NAMALWA (cell line): ENCODE measurements at regions not wholly inside any gene's neighbourhood (a gene's known extent, or its start where the extent isn't known, plus 50 kb on each side); places are given as distances from the start of the nearest gene placed in this dataset.
"Not testable (repeated sequence)": the region's sequence is repeated elsewhere in the genome, so short reads cannot be mapped to it uniquely, and the experiment has no call there.

Experiments
- DNase-seq: peaks from one replicate; pipeline ENCODE4 v3.0.0-alpha.2; 2015; ENCODE audit warnings: low spot score

DNA sequence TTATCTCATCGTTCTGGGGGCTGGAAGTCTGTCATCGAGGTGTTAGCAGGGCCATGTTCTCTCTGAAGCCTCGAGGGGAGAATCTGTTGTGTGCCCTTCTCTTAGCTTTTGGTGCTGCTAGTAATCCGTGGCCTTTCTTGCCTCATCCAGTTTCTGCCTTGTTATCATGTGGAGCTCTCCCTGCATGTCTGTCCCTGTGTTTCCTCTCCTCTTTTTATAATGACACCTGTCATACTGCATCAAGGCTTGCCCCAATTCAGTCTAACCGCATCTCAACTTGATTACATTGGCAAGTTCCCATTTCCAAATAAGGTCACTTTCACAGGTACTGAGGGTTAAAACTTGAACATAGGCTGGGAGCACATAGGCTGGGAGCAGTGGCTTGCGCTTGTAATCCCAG, 82.6 kb upstream of the CNIH3 start:
- no peak for DNase-seq

- no peak for DNase-seq
These were observed 81.4 kb upstream of the CNIH3 start for GRCh38 chr1:224534731-224535130.

- no peak for DNase-seq
These were observed 80.5 kb upstream of the CNIH3 start for GRCh38 chr1:224535641-224536040.

GRCh38 chr1:224539971-224540370, 76.1 kb upstream of the CNIH3 start:
- DNase-seq, result no peak

DNA sequence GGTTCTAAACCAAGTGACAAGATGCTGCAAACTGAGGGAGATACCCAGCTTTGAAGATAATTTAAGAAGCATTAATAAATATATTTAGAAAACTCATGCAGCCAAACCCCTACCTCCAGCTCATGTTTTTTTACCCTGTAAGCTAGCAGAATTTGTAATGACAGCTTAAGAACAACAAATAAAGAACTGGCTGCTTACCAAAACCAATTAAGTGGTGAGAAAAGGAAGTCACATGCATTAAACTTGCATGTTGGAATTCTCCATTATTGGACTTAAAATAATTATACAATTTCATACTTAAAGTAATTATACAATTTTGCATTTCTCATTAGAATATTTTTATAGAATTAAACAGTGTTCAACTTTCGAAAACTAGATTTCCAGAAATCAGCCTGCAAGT, 75.6 kb upstream of the CNIH3 start:
- no peak for DNase-seq

- no peak for DNase-seq
These were observed 74.9 kb upstream of the CNIH3 start for GRCh38 chr1:224541072-224541790.

GRCh38 chr1:224541901-224542630, 74.1 kb upstream of the CNIH3 start:
- no peak for DNase-seq

DNA sequence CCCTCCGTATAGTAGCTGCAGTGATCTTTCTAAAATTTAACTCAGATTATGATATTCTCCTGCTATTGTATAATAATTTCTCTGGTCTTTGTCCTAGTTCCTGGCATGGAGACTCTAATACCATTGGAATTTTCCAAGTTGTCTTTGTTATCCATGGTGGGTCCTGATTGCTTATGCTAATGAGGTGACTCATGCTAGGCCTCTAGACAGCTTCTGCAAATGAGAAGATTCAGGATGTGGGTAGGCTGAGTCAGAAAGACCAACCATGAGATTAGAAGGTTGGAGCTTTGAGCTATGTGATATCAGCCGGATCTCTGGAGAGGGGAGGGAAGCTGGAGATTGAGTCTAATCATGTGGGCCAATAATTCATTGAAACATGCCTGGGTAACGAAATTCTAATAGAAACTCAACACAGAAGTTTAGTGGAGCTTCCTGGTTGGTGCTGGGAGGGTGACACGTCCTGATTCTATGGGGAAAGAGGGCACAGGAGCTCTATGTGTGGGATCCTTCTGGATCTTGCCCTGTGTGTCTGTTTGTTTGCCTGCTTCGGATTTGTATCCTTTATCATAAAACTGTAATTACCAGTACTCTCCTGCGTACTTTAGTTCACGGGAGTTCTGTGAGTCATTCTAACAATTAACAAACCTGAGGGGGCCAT, 73.2 kb upstream of the CNIH3 start:
- no peak for DNase-seq

DNA sequence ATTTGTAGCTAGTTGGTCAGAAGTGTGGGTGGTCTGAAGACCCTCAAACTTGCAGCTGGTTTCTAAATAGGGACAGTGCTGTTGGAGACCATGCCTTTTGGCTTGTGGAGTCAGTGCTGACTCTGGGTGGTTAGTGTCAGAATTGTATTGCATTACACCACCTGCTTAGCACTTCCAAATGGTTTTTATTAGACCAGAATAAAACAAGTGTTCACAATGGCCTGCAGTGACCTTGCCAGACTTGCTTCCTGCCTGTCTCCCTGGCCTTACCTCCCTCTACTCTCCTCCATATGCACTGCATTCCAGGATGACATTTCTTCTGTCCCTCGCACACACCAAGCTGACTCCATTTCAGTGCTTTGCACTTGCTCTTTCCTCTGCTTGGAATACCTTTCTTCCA, 72.7 kb upstream of the CNIH3 start:
- DNase-seq, result no peak

DNA sequence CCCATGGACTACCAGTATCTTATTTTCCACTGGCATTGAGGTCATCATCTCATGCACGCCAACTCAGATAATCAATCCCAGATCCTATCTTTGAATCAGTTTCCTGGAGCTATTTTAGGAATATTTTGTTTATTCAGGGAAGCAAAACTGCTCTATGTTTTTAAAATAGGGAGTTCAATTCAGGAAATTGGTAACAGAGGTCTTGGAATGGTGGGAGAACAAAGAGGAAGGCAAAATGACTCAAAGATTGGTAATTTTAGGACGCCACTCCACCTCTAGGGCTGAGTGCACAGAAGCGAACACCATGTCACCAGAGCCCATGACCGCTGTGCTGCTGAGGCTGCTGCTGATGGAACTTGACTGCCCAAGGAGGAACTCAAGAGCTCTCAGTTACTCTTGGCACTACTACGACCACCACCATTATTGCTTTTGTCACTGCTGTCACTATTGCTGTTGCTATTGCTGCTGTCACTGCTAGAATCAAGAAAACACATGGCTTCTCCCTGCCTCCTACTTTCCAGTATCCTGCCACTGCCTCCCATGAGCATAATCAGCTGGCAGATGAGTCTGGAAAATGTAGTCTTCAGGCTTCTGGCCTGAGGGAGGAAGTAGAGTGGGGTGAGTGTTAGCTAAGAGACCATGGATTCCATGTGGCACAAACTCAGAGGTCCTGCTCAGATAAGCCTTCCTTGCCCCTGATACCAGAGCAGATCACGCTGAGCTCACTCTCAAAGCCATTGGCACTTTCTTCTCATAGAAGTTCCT, 71.6 kb upstream of the CNIH3 start:
- no peak for DNase-seq

DNA sequence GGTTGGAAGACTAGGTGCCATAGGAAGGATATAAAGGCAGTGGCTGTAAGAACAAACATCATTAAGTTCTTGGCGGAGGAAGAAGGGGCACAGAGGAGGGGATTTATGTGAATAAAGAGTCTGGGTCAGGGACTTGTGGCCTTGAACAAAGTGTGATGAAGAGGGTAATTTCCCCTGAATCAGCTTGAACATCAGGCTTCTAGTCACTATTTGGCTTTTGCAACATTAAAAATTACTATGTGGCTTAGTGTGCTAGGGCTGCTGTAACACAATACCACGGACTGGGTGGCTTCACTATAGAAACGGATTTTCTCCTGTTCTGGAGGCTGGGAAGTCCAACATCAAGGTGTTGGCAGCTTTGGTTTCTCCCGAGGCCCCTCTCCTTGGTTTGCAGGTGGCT, 70.5 kb upstream of the CNIH3 start:
- no peak for DNase-seq

DNA sequence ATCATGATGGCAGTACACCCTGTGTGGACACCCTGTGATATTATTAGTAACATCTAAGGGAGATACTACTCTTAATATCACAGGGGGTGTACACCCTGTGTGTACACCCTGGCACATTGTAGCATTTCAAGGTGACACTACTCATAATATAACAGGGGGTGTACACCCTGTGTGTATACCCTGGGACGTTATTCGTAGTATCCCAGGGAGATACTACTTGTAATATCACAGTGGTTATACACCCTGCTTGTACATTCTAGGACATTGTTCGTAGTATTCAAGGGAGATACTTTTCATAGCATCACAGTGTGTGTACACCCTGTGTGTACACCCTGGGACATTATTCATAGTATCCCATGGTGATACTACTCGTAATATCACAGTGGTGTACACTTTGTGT, 67.4 kb upstream of the CNIH3 start:
- DNase-seq, result no peak

DNA sequence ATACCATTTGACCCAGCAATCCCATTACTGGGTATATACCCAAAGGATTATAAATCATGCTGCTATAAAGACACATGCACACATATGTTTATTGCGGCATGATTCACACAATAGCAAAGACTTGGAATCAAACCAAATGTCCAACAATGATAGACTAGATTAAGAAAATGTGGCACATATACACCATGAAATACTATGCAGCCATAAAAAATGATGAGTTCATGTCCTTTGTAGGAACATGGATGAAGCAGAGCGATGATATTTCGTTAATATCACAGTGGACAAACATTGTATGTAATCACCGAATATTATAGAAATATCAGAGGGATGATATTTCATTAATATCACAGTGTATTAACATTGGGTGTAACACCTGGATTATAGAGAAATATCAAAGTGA, 64.9 kb upstream of the CNIH3 start:
- not testable (repeated sequence) for DNase-seq

DNA sequence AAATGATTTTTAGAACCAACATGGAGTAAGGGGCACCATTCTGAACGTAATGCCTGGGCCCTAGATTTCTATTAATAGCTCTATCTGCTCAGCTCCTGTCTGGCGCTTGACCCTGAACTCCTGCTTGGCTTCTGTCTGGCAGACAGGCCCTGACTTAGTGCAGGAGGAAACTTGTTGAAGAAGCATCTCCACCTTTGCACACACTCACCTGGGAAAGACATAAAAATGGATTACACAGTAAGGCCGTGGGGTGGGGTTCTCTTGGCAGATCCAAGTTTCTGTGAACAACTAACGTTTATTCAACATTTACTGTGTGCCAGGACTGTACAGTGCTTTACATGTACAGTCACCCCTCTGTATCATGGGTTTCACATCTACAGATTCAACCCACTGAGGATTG, 62.1 kb upstream of the CNIH3 start:
- no peak for DNase-seq

DNA sequence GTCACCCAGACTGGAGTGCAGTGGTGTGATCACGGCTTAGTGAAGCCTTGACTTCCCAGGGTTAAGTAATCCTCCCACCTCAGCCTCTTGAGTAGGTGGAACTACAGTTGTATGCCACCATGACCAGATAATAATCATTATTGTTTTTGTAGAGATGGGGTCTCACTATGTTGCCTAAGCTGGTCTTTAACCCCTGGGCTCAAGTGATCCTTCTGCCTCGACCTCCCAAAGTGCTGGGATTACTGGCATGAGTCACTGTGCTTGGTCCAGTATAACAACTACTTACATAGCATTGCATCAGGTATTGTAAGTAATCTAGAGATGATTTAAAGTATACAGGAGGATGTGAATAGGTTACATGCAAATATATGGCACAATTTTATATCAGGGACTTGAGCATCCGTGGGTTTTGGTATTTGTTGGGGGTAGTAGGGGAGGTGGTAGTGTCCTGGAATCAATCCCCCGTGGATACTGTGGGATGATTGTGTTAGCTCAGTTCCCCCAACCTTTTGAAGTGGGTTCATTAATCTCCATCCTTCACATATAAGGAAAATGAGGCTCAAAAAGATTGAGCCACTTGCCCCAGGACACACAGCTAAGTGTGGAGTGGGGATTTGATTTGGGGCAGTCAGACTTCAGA, 61.4 kb upstream of the CNIH3 start:
- DNase-seq, result no peak

DNA sequence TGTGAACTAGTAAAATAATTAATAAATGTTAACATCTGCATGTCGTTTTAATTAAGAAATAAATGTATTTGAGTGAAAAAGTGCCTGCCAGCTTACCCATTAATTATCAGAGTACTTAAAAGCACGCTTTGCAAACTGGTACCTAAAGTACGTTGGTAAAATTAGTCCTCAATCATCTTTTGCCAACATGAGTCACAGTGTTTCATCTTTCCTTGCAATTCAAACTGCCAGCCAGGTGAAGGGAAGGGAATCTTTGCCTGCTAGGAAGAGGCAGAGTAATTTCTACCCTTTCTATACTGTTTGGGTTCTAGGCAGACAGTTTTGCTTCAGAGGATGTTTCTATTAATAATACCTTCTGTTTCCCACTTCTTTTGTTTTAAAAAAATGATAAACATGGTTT, 57.2 kb upstream of the CNIH3 start:
- no peak for DNase-seq

- no peak for DNase-seq
These were observed 56.0 kb upstream of the CNIH3 start for GRCh38 chr1:224559981-224560728.

- not testable (repeated sequence) for DNase-seq
These were observed 53.2 kb upstream of the CNIH3 start for GRCh38 chr1:224562881-224563280.

DNA sequence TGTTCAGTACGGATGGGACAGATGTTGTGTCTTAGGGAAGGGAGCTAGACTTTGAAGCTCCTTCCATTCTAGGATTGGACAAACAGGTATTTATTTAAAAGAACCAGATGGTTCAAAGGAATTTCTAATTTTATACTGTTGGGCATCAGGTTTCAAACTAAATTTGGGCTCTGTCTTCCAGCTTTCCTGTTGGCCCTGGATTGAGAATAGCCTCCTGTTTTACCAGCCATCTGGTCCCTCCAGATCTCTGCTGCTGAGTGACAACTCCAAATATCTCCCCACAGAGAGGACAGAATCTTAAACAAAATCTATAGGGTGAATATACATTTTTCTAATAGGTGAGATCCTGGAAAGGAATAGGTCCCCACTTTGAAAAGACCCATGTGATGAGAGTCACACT, 52.5 kb upstream of the CNIH3 start:
- DNase-seq, result no peak

DNA sequence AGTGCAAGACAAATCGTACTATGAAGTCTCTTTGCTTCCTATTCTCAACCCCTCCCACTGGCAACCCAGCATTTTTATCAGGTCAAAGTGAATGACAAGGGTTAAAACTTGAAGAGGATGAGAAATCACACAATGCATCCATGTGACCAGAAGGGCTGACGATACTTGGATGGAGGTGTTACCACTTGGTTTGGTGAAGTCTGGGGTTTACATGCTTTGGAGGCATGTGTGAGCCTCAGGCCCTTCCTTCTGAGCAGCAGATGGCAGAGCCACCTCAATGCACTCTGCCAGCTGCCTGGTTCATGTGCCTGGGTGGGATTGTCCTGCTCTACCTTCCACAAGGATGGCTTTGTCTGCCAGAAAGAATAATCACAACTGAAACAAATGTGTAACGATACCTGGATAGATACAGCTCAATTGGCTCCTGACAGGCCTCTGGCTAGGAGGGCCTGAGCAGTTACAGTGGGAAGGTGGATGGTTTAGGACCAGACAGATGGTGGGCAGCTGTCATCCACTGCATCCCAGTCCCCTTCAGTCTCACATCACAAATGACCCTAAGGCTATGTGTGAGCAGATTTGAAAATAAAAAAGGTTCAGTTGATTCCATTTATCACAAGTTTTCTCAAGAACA, 51.5 kb upstream of the CNIH3 start:
- DNase-seq, result no peak

- DNase-seq, result no peak
These were observed 50.9 kb upstream of the CNIH3 start for GRCh38 chr1:224565186-224565585.
